NCI-H524 treated with DMSO at 0.1 percent for 48 hours (cell line): ENCODE measurements at regions not wholly inside any gene's neighbourhood (a gene's known extent, or its start where the extent isn't known, plus 50 kb on each side); places are given as distances from the start of the nearest gene placed in this dataset.
"Not testable (repeated sequence)": the region's sequence is repeated elsewhere in the genome, so short reads cannot be mapped to it uniquely, and the experiment has no call there.

Source experiments
- DNase-seq: peaks from one replicate; lab custom pipeline; 2025; lab: John Stamatoyannopoulos, UW

- not testable (repeated sequence) for DNase-seq
Observed at GRCh38 chr15:30760633-30761032, 134.7 kb downstream of the ARHGAP11B start.

DNA sequence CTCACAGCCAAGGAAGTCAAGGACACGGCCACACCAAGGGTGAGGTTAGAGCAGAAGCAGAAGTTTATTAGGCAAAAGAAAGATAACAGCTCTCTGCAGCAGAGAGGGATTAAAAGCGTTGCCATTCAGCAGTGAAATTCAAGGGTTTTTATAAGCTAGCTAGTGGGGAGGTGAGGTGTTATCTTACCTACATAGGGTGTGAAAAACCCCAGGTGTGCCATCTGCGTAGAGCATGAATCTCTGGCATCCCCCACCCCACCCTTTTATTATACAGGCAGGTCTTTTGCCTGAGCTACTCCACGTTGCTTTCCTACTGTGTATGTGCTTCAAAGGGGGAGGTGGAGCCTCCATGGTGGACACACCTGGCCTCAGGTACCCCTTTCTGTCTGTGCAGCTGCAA lies 135.4 kb downstream of the ARHGAP11B start:
- DNase-seq = not testable (repeated sequence)

- DNase-seq = not testable (repeated sequence)
Observed at GRCh38 chr15:30769390-30770124, 134.2 kb upstream of the FAN1 start.

- DNase-seq = no peak
Observed at GRCh38 chr15:30770759-30771158, 133.0 kb upstream of the FAN1 start.

DNA sequence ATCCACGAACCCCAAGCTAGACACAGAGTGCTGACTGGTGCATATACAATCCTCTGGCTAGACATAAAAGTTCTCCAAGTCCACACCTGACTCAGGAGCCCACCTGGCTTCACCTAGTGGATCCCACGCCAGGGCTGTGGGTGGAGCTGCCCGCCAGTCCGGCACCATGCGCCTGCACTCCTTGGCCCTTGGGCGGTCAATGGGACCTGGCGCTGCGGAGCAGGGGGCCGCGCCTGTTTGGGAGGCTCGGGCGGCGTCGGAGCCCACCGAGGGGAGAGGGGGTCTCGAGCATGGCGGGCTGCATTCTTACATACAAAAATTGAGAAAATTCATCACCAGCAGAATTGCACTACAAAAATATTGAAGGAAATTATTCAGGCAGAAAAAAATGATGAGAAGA lies 120.7 kb upstream of the FAN1 start:
- no peak for DNase-seq

GRCh38 chr15:30788595-30788994 lies 115.1 kb upstream of the FAN1 start:
- DNase-seq = no peak

DNA sequence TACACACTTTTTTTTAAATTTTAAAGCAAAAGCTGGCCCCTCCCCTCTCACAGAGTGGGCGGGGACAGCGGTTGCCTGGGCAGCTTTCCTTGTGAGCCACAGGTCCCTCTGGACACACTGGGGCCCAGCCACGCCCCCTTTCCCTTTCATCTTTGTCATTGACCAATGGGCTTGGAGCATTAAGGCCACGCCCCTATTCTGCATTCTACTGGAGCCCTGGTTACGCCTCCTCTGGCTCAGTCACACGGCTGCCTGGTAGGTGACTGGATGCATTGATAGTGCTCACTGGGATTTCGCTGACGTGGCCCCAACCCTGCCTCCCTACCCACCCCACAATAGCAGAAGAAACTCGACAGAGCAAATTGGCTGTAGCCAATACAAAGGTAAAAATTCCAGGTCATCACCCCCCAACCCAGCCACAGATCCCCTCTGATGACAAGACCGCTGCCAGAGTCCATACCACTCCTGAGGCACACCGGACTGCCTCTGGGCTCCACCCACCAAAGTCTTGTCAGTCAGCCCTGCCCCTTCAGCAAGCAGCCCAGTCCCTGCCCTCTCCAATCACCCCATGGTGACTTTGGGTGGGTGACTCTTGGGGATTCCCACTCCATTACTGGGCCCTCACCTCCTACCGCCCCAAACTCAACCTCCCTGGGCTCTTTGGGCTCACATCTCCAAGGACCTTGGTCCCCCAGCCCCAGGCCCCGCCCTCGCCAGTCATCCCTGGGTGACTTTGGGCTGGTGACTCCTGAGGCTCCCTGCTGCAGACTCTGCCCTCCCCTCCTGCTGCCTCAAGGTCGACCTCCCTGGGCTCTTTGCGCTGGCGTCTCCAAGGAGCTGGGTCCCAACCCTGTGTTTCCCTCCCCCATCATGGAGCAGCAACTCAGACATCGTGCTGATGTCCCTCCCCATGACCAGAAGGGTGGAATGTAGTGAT lies 112.2 kb upstream of the FAN1 start:
- DNase-seq = no peak

- not testable (repeated sequence) for DNase-seq
Observed at GRCh38 chr15:30792843-30793242, 110.9 kb upstream of the FAN1 start.

DNA sequence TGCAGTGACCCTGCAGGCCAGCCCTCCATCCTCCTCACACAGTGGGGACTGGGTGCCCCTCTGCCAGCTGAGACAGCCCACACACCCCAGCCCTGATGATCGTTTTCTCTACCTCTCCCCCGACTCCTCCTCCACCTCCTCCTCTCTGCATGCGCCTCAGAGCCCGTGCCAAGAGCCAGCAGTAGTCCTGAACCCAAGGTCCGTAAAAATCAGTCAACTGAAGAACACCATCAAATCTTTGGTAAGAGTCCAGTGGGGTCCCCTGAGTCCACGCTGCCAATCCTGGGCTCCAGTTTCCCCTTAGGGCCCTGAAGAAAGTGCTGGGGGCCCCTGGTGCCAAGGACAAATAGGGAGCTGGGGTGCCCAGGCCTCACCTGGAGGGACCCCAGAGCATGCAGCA lies 109.3 kb upstream of the FAN1 start:
- no peak for DNase-seq

DNA sequence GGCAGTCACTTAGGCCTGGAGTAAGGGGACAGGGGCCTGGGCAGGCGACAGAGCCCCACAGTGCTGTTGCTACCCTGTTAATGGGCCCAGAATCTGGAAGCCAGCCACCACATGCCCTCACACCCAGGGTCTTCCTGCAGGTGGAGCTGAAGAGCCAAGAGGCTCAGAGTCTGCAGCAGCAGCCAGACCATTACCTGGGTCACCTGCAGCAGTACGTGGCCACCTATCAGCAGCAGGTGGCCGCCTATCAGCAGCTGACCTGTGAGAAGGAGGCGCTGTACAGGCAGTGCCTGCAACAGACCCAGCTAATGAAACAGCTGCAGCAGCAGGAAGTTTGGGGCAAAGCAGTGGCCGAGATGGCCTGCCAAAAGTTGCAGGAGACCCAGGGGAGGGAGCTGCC lies 104.2 kb upstream of the FAN1 start:
- not testable (repeated sequence) for DNase-seq

GRCh38 chr15:30801140-30801895 lies 102.4 kb upstream of the FAN1 start:
- peak; percentile 40 for DNase-seq

DNA sequence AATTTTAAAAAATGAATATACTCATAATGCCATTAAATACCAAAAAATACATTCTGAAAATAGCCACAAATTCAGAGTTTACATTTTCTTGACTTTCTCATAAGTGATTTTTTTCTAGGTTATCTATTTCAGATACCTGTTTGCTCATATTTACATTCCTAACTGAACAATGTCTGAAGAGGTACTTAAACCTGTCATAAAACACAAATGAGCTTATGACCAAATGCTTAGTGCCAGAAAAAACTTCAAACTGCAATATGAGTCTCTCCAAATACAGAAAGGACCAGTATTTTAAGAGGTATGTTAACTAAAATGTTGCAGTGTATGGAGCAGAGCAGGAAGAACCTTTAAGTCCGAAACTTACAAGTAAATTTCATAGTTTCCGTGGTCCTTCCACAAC lies 101.7 kb upstream of the FAN1 start:
- peak; percentile 14 for DNase-seq

GRCh38 chr15:30803703-30804102 lies 100.0 kb upstream of the FAN1 start:
- DNase-seq = not testable (repeated sequence)

GRCh38 chr15:30816430-30816829 lies 87.3 kb upstream of the FAN1 start:
- DNase-seq = no peak

GRCh38 chr15:30823068-30823813 lies 80.5 kb upstream of the FAN1 start:
- peak; percentile 9 for DNase-seq

- DNase-seq = no peak
Observed at GRCh38 chr15:30824518-30825195, 79.1 kb upstream of the FAN1 start.

GRCh38 chr15:30827625-30828303 lies 76.0 kb upstream of the FAN1 start:
- DNase-seq = no peak

DNA sequence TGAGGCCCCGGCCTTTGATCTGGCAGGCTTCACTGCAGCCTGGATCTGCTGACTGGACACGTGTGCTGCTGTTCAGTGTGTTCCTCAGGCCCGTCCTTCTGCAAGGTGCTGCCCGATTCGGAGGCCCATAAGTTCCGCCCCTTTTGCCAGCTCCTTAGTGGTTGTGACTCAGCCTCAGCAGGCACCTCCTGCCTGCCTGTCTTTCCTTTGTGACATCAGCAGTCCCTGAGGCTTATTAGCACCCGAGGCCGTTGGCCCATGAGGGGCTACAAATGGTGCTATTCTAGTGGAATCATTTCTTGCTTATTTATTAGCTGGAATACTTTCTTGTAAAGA lies 75.4 kb upstream of the FAN1 start:
- not testable (repeated sequence) for DNase-seq

- no peak for DNase-seq
Observed at GRCh38 chr15:30830961-30831360, 72.8 kb upstream of the FAN1 start.

DNA sequence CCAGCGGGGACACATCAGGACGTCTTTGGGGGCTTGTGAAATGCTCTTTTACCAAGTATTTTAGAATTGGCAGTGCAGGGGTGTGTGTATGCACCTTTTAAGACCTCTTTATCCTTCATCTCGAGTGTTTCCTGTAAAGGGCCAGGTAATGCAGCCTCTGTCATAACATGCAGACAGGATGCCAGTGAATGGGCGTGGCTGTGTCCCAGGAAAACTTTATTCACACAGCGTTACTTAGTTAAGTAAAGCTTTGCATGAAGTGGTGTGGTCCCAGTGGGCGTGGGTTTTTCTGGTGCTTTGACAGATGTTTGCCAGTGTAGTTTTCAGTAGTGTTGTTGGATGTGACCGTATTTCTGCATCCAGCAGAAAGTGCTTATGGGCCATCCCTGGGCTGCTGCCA lies 70.3 kb upstream of the FAN1 start:
- DNase-seq = not testable (repeated sequence)

- DNase-seq = not testable (repeated sequence)
Observed at GRCh38 chr15:30841639-30842038, 62.1 kb upstream of the FAN1 start.
